ENCODE measurements at regions not wholly inside any gene's neighbourhood (a gene's known extent, or its start where the extent isn't known, plus 50 kb on each side); places are given as distances from the start of the nearest gene placed in this dataset.
"Not testable (repeated sequence)": the region's sequence is repeated elsewhere in the genome, so short reads cannot be mapped to it uniquely, and the experiment has no call there.

DNA sequence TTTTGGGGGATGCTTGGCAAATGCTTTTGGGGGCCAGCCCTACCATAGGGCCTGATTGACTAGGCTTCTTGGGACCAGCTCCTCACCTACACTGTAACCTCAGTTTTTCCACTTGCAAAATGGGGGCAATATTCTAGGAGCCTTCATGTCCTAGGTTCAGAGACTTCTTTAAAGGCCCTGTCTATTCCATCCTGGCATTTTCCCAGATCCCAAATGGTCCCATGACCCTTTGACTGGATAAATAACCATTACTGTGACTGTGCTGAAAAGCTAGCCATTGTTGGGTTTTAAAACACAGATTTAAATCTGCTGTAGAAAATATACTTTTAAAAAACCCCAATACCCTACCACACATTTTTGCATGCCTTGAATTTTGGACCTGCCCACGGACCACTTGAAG, 149.8 kb downstream of the EFNB1 start:
- Mint-ChIP-seq H3K27ac (no peak overlapping the region), H3K4me3 (no peak overlapping the region), H3K9me3 (peaks cover 6% of the 10 kb centered on the region), H3K36me3 (ENCODE audit: low read depth) (no peaks in the 10 kb centered on the region), H3K4me1 (ENCODE audit: low read depth) (no peaks in the 10 kb centered on the region), H3K27me3 (no peaks in the 10 kb centered on the region)
- intact Hi-C loops (cut with micrococcal nuclease) = no loop called here
- TF ChIP-seq, protein P1, sequence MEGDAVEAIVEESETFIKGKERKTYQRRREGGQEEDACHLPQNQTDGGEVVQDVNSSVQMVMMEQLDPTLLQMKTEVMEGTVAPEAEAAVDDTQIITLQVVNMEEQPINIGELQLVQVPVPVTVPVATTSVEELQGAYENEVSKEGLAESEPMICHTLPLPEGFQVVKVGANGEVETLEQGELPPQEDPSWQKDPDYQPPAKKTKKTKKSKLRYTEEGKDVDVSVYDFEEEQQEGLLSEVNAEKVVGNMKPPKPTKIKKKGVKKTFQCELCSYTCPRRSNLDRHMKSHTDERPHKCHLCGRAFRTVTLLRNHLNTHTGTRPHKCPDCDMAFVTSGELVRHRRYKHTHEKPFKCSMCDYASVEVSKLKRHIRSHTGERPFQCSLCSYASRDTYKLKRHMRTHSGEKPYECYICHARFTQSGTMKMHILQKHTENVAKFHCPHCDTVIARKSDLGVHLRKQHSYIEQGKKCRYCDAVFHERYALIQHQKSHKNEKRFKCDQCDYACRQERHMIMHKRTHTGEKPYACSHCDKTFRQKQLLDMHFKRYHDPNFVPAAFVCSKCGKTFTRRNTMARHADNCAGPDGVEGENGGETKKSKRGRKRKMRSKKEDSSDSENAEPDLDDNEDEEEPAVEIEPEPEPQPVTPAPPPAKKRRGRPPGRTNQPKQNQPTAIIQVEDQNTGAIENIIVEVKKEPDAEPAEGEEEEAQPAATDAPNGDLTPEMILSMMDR (IDR thresholded peaks at IDR 0.05) = no peak
- ATAC-seq (no peak), DNase-seq (no peak)
- ChIA-PET POLR2A (no interaction called here), CTCF (no interaction called here)

DNA sequence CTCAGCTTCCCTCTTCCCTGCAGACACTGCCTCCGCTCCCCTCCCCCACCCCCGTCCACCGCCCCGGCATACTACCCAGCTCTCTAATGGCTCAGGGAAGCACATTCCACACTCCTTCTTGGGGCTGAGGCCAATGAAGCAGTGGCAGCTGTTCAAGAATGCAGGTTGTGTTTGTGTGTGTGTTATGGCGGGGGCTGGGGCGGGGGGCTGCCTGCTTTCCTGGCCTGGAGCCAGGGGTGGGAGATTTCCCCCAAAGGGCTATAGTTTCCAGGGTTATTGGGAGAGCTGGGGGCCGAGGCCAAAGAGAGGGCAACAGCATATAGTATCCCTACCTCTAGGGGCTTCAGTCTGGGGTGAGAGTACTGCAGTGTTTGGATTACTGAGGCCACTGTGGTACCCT, 149.4 kb downstream of the EFNB1 start:
- no peak overlapping the region for H3K27ac Mint-ChIP-seq
- TF ChIP-seq, protein P1 (IDR thresholded peaks at IDR 0.05) = no peak
- CTCF ChIA-PET = no interaction called here
- POLR2A ChIA-PET = no interaction called here
- no peak for DNase-seq
- intact Hi-C loops (cut with micrococcal nuclease) = no loop called here
- H3K9me3 Mint-ChIP-seq = peaks cover 6% of the 10 kb centered on the region
- H3K27me3 Mint-ChIP-seq = no peaks in the 10 kb centered on the region
- H3K4me1 Mint-ChIP-seq (ENCODE audit: low read depth) = no peaks in the 10 kb centered on the region
- no peak overlapping the region for H3K4me3 Mint-ChIP-seq
- H3K36me3 Mint-ChIP-seq (ENCODE audit: low read depth) = no peaks in the 10 kb centered on the region
- no peak for ATAC-seq

DNA sequence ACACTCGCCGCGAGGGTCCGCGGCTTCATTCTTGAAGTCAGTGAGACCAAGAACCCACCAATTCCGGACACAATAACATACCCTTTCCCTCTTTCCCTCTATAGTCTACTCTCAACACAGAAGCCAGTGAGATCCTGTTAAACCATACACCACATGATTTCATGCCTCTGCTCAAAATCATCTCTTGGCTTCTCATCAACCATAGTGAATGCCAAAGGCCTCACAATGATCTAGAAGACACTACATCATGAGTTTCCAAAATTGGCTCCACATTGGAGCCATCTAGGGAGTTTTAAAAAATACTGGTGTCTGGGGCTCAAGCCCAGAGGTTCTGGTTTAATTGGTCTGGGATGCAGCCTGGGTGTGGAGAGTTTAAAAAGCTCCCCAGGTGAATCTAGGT, 124.5 kb downstream of the EFNB1 start:
- H3K4me3 Mint-ChIP-seq = no peak overlapping the region
- DNase-seq (no peak), ATAC-seq (no peak)
- no peak overlapping the region for H3K27ac Mint-ChIP-seq
- TF ChIP-seq, protein P1 (IDR thresholded peaks at IDR 0.05) = no peak
- intact Hi-C loops (cut with micrococcal nuclease) = no loop called here
- peaks cover 2% of the 10 kb centered on the region for H3K27me3 Mint-ChIP-seq
- ChIA-PET CTCF (no interaction called here), POLR2A (no interaction called here)
- peaks cover 3% of the 10 kb centered on the region for H3K9me3 Mint-ChIP-seq
- no peaks in the 10 kb centered on the region for H3K36me3 Mint-ChIP-seq (ENCODE audit: low read depth)
- H3K4me1 Mint-ChIP-seq (ENCODE audit: low read depth) = no peaks in the 10 kb centered on the region

DNA sequence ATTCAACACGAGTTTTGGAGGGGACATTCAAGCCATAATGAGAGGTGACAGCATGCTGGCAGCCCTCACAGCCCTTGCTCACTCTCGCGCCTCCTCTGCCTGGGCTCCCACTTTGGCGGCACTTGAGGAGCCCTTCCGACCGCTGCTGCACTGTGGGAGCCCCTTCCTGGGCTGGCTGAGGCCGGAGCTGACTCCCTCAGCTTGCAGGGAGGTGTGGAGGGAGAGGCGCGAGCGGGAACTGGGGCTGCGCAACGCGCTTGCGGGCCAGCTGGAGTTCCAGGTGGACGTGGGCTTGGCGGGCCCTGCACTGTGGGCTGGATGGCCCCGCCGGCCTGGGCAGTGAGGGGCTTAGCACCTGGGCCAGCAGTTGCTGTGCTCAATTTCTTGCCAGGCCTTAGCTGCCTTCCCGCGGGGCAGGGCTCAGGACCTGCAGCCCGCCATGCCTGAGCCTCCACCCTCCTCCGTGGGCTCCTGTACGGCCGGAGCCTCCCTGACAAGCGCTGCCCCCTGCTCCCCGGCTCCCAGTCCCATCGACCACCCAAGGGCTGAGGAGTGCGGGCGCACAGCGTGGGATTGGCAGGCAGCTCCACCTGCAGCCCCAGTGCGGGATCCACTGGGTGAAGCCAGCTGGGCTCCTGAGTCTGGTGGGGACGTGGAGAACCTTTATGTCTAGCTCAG, 123.3 kb downstream of the EFNB1 start:
- H3K4me1 Mint-ChIP-seq (ENCODE audit: low read depth); H3K9me3 Mint-ChIP-seq; intact Hi-C loops (cut with micrococcal nuclease); CTCF ChIA-PET; DNase-seq; H3K27me3 Mint-ChIP-seq; POLR2A ChIA-PET; ATAC-seq; H3K36me3 Mint-ChIP-seq (ENCODE audit: low read depth); H3K4me3 Mint-ChIP-seq; H3K27ac Mint-ChIP-seq: not testable (repeated sequence)

DNA sequence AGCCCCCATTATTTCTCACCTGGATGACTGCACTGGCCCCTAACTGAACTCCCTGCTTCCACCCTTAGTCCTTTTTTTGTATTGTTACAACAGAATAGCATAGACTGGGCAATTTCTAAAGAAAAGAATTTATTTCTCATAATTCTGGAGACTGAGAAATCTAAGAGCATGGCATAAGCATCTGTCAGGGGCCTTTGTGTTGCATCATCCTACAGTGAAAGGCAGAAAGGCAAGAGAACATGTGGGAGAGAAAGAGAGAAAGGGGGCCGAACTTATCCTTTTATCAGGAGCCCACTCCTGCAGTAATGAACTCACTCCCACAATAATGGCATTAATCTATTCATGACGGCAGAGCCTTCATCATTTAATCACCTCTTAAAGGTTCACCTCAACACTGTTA, 122.1 kb downstream of the EFNB1 start:
- POLR2A ChIA-PET = no interaction called here
- intact Hi-C loops (cut with micrococcal nuclease) = no loop called here
- Mint-ChIP-seq H3K9me3 (peaks cover 3% of the 10 kb centered on the region), H3K4me3 (no peak overlapping the region), H3K4me1 (ENCODE audit: low read depth) (no peaks in the 10 kb centered on the region), H3K27me3 (peaks cover 2% of the 10 kb centered on the region), H3K36me3 (ENCODE audit: low read depth) (no peaks in the 10 kb centered on the region), H3K27ac (no peak overlapping the region)
- DNase-seq = no peak
- ATAC-seq = no peak
- CTCF ChIA-PET = no interaction called here
- TF ChIP-seq, protein P1 (IDR thresholded peaks at IDR 0.05) = no peak

Measured in activated CD8-positive, alpha-beta T cell treated with anti-CD3 and anti-CD28 coated beads for 36 hours (primary cell).